Keratinocyte (primary cell): ENCODE measurements at regions not wholly inside any gene's neighbourhood (a gene's known extent, or its start where the extent isn't known, plus 50 kb on each side); places are given as distances from the start of the nearest gene placed in this dataset.

ENCODE experiments used
- DNase-seq: peaks from one replicate; pipeline ENCODE4 v3.0.0-alpha.2; 2011; ENCODE audit warnings: low read depth, missing footprints, low spot score
- FAIRE-seq: peaks from 2 replicates; lab custom pipeline; 2011; peaks lifted over from hg19 to GRCh38; lab: Jason Lieb, UNC
- H2AFZ ChIP-seq: 2 replicates; pipeline ENCODE4 v1.6.0; 2012; ENCODE audit warnings: low read length, control low read depth, inconsistent platforms; ENCODE audit not compliant: control insufficient read depth
- H3K27ac ChIP-seq: 2 replicates; pipeline ENCODE4 v1.5.1; 2011; ENCODE audit warnings: low read length; ENCODE audit not compliant: control insufficient read depth, insufficient read depth
- H3K27me3 ChIP-seq: 3 replicates; pipeline ENCODE4 v1.6.0; 2011; ENCODE audit warnings: low read length; ENCODE audit not compliant: control insufficient read depth, insufficient read depth; ENCODE audit errors: extremely low read depth
- H3K36me3 ChIP-seq, 2 experiments: 2 replicates in 1 of 2; 3 replicates in 1 of 2; pipeline ENCODE4 v1.5.1; 2011; ENCODE audit warnings: low read length in 2 of 2, mild to moderate bottlenecking in 1 of 2; ENCODE audit not compliant: control insufficient read depth in 2 of 2, insufficient read depth in 2 of 2; ENCODE audit errors: extremely low read depth in 1 of 2
- H3K4me1 ChIP-seq: 3 replicates; pipeline ENCODE4 v1.5.1; 2011; ENCODE audit warnings: low read length; ENCODE audit not compliant: control insufficient read depth, insufficient read depth; ENCODE audit errors: extremely low read depth
- H3K4me2 ChIP-seq: 3 replicates; pipeline ENCODE4 v1.6.0; 2011; ENCODE audit warnings: low read depth, low read length; ENCODE audit not compliant: control insufficient read depth, insufficient read depth; ENCODE audit errors: extremely low read depth
- H3K4me3 ChIP-seq, 3 experiments: fragments of 200-600 bp in 1 of 3; sonication (generic) in 1 of 3; 2 replicates in 2 of 3; 3 replicates in 1 of 3; pipeline ENCODE4 v1.5.1; 2011 to 2016; ENCODE audit warnings: low read length in 3 of 3, mild to moderate bottlenecking in 3 of 3, control low read depth in 2 of 3, inconsistent platforms in 1 of 3, low read depth in 1 of 3, mixed read lengths in 1 of 3, mixed run types in 1 of 3, moderate library complexity in 1 of 3; ENCODE audit not compliant: control insufficient read depth in 2 of 3, insufficient read depth in 2 of 3; ENCODE audit errors: extremely low read depth in 1 of 3
- H3K79me2 ChIP-seq: 2 replicates; pipeline ENCODE4 v1.6.0; 2012; ENCODE audit warnings: low read length; ENCODE audit not compliant: control insufficient read depth, insufficient read depth
- H3K9ac ChIP-seq: 3 replicates; pipeline ENCODE4 v1.6.0; 2011; ENCODE audit warnings: low read length; ENCODE audit not compliant: control insufficient read depth, insufficient read depth; ENCODE audit errors: extremely low read depth
- H3K9me1 ChIP-seq: 3 replicates; pipeline ENCODE4 v1.6.0; 2011; ENCODE audit warnings: low read length; ENCODE audit not compliant: control insufficient read depth, insufficient read depth; ENCODE audit errors: extremely low read depth
- H3K9me3 ChIP-seq: 2 replicates; pipeline ENCODE4 v1.5.1; 2012; ENCODE audit warnings: low read depth, low read length; ENCODE audit not compliant: control insufficient read depth
- H4K20me1 ChIP-seq: 3 replicates; pipeline ENCODE4 v1.6.0; 2011; ENCODE audit warnings: low read length; ENCODE audit not compliant: control insufficient read depth, insufficient read depth; ENCODE audit errors: extremely low read depth
- EZH2 ChIP-seq: IDR thresholded peaks from one replicate; pipeline ENCODE4 v1.6.1; 2012; ENCODE audit warnings: inconsistent platforms, mild to moderate bottlenecking, low read length, moderate library complexity
- dilution Hi-C: fragments of 300-500 bp; cut with MboI; formaldehyde crosslinking; loops from one replicate; pipeline ENCODE4 v1.7.0; 2020; ENCODE audit warnings: low sequenced_read_pairs; ENCODE audit not compliant: extremely low pct_ligation_motif_present
- TF ChIP-seq, protein P1 (sequence below), 3 experiments: IDR thresholded peaks in 1 of 3; conservative IDR thresholded peaks in 1 of 3; optimal IDR thresholded peaks in 1 of 3; 2 replicates in 2 of 3; 3 replicates in 1 of 3; pipeline versions ENCODE3 to v1.5.1; 2011; ENCODE audit warnings: low read length in 3 of 3, mild to moderate bottlenecking in 3 of 3, moderate library complexity in 2 of 3, control low read depth in 1 of 3, inconsistent platforms in 1 of 3; ENCODE audit not compliant: insufficient read depth in 2 of 3; ENCODE audit errors: extremely low read depth in 1 of 3

DNA sequence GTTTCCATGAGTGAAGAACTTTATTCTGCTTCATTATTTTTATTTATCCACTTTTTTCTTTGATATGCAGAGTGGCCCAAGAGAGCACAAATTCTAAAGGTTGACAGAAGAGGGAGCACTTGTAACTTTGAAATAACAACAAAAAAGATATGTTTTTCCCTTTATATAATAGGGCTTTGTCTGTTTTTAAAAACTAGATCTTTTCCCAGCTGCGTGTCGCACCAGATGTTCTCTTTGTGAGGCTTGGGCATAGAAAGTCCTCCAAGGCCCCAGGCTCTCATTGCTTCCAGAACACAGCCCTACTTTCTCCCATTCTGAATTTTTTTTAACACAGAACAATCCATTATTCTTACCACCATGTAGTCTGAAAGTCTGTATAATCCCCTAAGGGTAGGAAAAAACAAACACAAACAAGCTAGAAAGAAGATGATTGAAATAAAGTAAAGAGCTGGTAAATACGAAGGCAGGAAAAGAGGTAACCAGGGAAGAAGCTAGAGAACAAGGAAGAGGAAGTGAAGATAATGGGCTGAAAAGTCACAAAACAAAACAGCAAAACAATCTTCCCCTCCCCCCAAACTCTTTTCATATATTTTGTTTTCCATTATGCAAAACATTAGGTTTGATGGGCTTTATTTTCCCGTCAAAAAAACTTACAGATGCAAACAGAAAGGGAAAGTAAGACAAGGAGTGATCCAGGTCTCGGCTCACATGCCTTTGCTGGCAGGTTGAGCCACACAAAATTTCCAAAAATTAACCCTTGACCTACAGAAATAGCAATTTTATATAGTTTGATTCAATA lies 160.4 kb downstream of the ABCA8 start:
- Histone ChIP-seq H3K27ac (no peak overlapping the region), H3K36me3 (no peaks in the 10 kb centered on the region), H3K9me1 (no peaks in the 10 kb centered on the region), H3K4me3 (no peak overlapping the region), H2AFZ (peak overlapping the region; percentile 85), H3K9ac (no peak overlapping the region), H3K79me2 (no peaks in the 10 kb centered on the region), H3K9me3 (no peaks in the 10 kb centered on the region), H3K4me1 (no peaks in the 10 kb centered on the region), H3K4me2 (peak overlapping the region; percentile 7), H4K20me1 (no peaks in the 10 kb centered on the region), H3K27me3 (peaks cover 2% of the 10 kb centered on the region)
- FAIRE-seq (no peak), DNase-seq (no peak)
- no peak for TF ChIP-seq EZH2
- TF ChIP-seq, protein P1, sequence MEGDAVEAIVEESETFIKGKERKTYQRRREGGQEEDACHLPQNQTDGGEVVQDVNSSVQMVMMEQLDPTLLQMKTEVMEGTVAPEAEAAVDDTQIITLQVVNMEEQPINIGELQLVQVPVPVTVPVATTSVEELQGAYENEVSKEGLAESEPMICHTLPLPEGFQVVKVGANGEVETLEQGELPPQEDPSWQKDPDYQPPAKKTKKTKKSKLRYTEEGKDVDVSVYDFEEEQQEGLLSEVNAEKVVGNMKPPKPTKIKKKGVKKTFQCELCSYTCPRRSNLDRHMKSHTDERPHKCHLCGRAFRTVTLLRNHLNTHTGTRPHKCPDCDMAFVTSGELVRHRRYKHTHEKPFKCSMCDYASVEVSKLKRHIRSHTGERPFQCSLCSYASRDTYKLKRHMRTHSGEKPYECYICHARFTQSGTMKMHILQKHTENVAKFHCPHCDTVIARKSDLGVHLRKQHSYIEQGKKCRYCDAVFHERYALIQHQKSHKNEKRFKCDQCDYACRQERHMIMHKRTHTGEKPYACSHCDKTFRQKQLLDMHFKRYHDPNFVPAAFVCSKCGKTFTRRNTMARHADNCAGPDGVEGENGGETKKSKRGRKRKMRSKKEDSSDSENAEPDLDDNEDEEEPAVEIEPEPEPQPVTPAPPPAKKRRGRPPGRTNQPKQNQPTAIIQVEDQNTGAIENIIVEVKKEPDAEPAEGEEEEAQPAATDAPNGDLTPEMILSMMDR (optimal IDR thresholded peaks at IDR 0.05 in 1 of 3, IDR thresholded peaks at IDR 0.05 in 1 of 3, conservative IDR thresholded peaks at IDR 0.05 in 1 of 3; ENCODE audit: extremely low read depth in 1 of 3, insufficient read depth in 2 of 3, low read length in 3 of 3): peak in 1 of 3 experiments; percentile 20
- dilution Hi-C loops: no loop called here

DNA sequence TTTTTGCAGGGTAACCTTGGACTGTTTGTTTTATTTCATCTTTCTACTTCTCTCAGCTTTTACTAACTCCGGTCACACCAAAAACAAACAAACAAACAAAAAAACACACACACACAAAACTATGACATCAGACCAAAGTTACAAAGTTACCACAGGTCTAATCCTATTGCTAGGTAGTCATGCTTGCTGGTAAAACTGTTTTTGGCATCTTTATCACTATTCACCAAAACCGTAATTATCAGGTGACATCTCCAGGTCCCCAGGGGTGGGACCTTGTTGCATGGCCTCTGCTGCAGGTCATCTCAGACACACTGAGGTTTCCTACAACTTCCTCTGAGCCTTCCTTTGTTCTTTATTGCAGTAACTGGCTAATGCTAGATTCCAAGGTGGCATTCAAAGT lies 162.3 kb downstream of the ABCA8 start:
- Histone ChIP-seq H3K27me3 (peaks cover 2% of the 10 kb centered on the region), H3K9me1 (no peaks in the 10 kb centered on the region), H4K20me1 (no peaks in the 10 kb centered on the region), H3K4me2 (no peak overlapping the region), H3K27ac (no peak overlapping the region), H3K4me1 (no peaks in the 10 kb centered on the region), H3K9me3 (no peaks in the 10 kb centered on the region), H3K4me3 (no peak overlapping the region), H3K79me2 (no peaks in the 10 kb centered on the region), H3K36me3 (no peaks in the 10 kb centered on the region), H2AFZ (no peak overlapping the region), H3K9ac (no peak overlapping the region)
- dilution Hi-C loops: no loop called here
- FAIRE-seq: no peak
- no peak for DNase-seq
- TF ChIP-seq, protein P1 (optimal IDR thresholded peaks at IDR 0.05 in 1 of 3, IDR thresholded peaks at IDR 0.05 in 1 of 3, conservative IDR thresholded peaks at IDR 0.05 in 1 of 3; ENCODE audit: extremely low read depth in 1 of 3, insufficient read depth in 2 of 3, low read length in 3 of 3): no peak
- no peak for TF ChIP-seq EZH2
